ENCODE measurements at regions not wholly inside any gene's neighbourhood (a gene's known extent, or its start where the extent isn't known, plus 50 kb on each side); places are given as distances from the start of the nearest gene placed in this dataset.

DNA sequence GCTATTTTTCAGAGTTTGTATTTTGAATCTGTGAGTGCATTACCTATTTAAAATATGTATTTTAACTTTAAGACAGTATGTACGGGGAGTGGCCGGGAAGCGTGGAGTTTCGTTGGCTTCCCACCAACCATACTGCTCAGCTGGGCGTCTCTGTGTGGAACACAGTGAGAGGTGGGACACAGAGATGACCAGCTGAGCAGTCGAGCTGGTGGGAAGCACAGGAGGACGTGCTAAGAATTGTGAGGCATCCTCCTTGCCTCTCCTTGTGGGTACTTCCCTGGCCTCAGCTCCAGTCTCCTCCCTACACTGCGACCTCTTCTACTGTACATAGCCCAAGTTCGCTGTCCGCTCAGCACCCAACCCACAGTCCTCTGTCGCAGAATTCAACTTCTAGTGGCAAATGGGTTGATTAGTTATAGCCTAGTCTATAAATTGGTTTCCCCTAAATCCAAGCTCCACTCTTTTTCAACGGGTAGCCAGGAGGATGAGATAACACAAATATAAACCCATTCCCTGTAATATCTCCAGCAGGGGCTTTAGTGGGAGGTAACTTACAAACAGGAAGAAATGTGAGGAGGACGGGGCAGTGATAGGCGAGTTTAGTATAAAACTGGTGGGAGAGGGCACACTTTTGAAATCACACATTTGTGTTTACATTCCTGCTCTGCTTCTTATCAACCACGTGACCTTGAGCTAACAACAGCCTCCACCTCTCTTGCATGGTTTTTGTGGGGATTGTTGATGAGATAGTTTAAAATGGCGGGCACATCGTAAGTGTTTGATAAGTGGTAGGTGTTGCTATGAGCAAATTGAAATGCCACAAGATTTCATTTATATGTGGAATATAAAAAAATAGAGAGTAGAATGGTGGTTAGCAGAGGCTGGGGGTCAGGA lies 211.9 kb upstream of the HS3ST3A1 start:
- Histone ChIP-seq H3K36me3 (no peaks in the 10 kb centered on the region), H3K27me3 (no peaks in the 10 kb centered on the region), H3K4me1 (no peaks in the 10 kb centered on the region), H3K27ac (no peak overlapping the region), H3K9me3 (no peaks in the 10 kb centered on the region), H3K4me3 (no peak overlapping the region)
- DNase-seq (no peak), ATAC-seq (ENCODE audit: low FRiP score in 2 of 2) (peak; percentile 16 to 22)
- WGBS, 2 donors, result 67 to 68% methylated on average over 16 to 17 of the region's 17 CpGs
- TF ChIP-seq POLR2A (IDR thresholded peaks at IDR 0.05) (no peak), POLR2AphosphoS5 (IDR thresholded peaks at IDR 0.05) (no peak)

DNA sequence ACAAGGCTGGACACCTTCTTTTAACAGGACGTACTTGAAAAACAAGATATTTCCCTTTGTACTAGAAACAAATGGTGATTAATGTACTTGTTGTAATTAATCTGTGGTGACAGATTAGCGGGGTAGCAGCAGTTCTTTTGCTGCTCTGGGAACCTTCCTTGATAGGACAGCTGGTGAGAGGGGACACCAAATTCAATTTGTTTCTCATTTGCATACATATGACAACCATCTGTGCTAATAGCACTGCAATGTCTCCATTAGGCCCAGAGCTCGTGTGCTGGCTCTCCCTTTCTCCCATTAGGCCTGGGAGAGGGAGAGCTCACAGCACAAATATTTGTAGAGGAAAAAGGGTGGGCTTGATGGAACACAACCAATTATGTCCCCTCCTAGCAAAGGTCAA lies 221.0 kb upstream of the HS3ST3A1 start:
- H3K27ac ChIP-seq, result no peak overlapping the region
- H3K4me1 ChIP-seq, result no peaks in the 10 kb centered on the region
- H3K36me3 ChIP-seq, result no peaks in the 10 kb centered on the region
- ATAC-seq (ENCODE audit: low FRiP score in 2 of 2), result no peak
- TF ChIP-seq POLR2AphosphoS5 (IDR thresholded peaks at IDR 0.05), result no peak
- no peak for TF ChIP-seq POLR2A (IDR thresholded peaks at IDR 0.05)
- TF ChIP-seq, protein P1, sequence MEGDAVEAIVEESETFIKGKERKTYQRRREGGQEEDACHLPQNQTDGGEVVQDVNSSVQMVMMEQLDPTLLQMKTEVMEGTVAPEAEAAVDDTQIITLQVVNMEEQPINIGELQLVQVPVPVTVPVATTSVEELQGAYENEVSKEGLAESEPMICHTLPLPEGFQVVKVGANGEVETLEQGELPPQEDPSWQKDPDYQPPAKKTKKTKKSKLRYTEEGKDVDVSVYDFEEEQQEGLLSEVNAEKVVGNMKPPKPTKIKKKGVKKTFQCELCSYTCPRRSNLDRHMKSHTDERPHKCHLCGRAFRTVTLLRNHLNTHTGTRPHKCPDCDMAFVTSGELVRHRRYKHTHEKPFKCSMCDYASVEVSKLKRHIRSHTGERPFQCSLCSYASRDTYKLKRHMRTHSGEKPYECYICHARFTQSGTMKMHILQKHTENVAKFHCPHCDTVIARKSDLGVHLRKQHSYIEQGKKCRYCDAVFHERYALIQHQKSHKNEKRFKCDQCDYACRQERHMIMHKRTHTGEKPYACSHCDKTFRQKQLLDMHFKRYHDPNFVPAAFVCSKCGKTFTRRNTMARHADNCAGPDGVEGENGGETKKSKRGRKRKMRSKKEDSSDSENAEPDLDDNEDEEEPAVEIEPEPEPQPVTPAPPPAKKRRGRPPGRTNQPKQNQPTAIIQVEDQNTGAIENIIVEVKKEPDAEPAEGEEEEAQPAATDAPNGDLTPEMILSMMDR (IDR thresholded peaks at IDR 0.05), result no peak
- WGBS, 2 donors, result 49 to 69% methylated on average over 3 of the region's 3 CpGs
- no peak overlapping the region for H3K4me3 ChIP-seq
- peaks cover 0 to 3% (median 0%) of the 10 kb centered on the region in 4 donors for H3K9me3 ChIP-seq
- DNase-seq, result no peak
- H3K27me3 ChIP-seq, result no peaks in the 10 kb centered on the region

DNA sequence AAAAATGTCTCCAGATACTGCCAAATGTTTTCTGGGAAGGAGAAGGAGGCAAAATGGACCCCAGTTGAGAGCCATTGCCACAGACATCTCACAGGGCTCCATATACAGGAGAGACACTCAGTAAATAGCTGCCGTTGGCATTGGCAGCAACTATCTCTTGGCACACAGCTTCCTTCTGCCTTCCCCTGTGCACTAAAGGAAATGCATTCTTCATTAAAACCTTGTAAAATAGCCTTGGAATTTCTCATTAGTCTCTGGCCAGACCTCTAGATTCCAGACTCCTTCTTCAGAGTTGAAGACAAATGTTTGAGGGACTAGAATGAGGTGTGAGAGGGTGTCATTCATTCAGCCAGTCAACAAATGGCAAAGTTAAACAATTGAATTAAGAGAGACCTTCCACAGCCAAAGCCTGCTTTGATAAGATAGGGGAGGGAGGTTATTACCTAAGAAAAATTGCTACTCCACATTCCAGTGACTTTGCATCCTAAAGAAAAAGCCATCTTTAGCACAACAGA lies 223.9 kb upstream of the HS3ST3A1 start:
- Histone ChIP-seq H3K4me3 (no peak overlapping the region), H3K4me1 (no peaks in the 10 kb centered on the region), H3K27ac (no peak overlapping the region), H3K36me3 (no peaks in the 10 kb centered on the region), H3K9me3 (peaks cover 0 to 3% (median 0%) of the 10 kb centered on the region in 4 donors), H3K27me3 (no peaks in the 10 kb centered on the region)
- WGBS, 2 donors, result 57% methylated on average over 1 of the region's 1 CpG
- ATAC-seq (ENCODE audit: low FRiP score in 2 of 2) (no peak), DNase-seq (no peak)
- TF ChIP-seq, protein P1 (IDR thresholded peaks at IDR 0.05), result no peak
- no peak for TF ChIP-seq EP300 (IDR thresholded peaks at IDR 0.05)
- TF ChIP-seq POLR2AphosphoS5 (IDR thresholded peaks at IDR 0.05), result no peak
- no peak for TF ChIP-seq POLR2A (IDR thresholded peaks at IDR 0.05)

- no peak overlapping the region for H3K4me3 ChIP-seq
- WGBS, 2 donors, result 85% methylated on average over 3 of the region's 3 CpGs
- no peak for DNase-seq
- ATAC-seq (ENCODE audit: low FRiP score in 2 of 2), result no peak
- no peaks in the 10 kb centered on the region for H3K4me1 ChIP-seq
- H3K36me3 ChIP-seq, result no peaks in the 10 kb centered on the region
- peaks cover 0 to 3% (median 0%) of the 10 kb centered on the region in 4 donors for H3K9me3 ChIP-seq
- TF ChIP-seq, protein P1 (IDR thresholded peaks at IDR 0.05), result no peak
- TF ChIP-seq EP300 (IDR thresholded peaks at IDR 0.05) (no peak), POLR2AphosphoS5 (IDR thresholded peaks at IDR 0.05) (no peak), POLR2A (IDR thresholded peaks at IDR 0.05) (no peak)
- no peaks in the 10 kb centered on the region for H3K27me3 ChIP-seq
- H3K27ac ChIP-seq, result no peak overlapping the region
Measured at GRCh38 chr17:13827118-13827517, 225.4 kb upstream of the HS3ST3A1 start.

GRCh38 chr17:13833921-13834320 lies 232.2 kb upstream of the HS3ST3A1 start:
- 88 to 89% methylated on average over 2 of the region's 2 CpGs for WGBS, 2 donors
- no peak overlapping the region for H3K4me3 ChIP-seq
- no peaks in the 10 kb centered on the region for H3K36me3 ChIP-seq
- ATAC-seq (ENCODE audit: low FRiP score in 2 of 2), result no peak
- H3K4me1 ChIP-seq, result no peaks in the 10 kb centered on the region
- no peak for DNase-seq
- no peaks in the 10 kb centered on the region for H3K27me3 ChIP-seq
- no peak overlapping the region for H3K27ac ChIP-seq
- TF ChIP-seq POLR2AphosphoS5 (IDR thresholded peaks at IDR 0.05) (no peak), POLR2A (IDR thresholded peaks at IDR 0.05) (no peak), EP300 (IDR thresholded peaks at IDR 0.05) (no peak)
- TF ChIP-seq, protein P1 (IDR thresholded peaks at IDR 0.05), result no peak
- no peaks in the 10 kb centered on the region for H3K9me3 ChIP-seq
